ENCODE measurements at regions not wholly inside any gene's neighbourhood (a gene's known extent, or its start where the extent isn't known, plus 50 kb on each side); places are given as distances from the start of the nearest gene placed in this dataset.

- Histone ChIP-seq H3K27me3 (ENCODE audit: insufficient read depth, poor library complexity, severe bottlenecking) (no peaks in the 10 kb centered on the region), H3K4me3 (ENCODE audit: severe bottlenecking) (no peak overlapping the region), H3K9me3 (ENCODE audit: severe bottlenecking) (no peaks in the 10 kb centered on the region), H3K27ac (ENCODE audit: poor library complexity, severe bottlenecking) (peak overlapping the region; percentile 35), H3K4me1 (ENCODE audit: insufficient read depth, poor library complexity, severe bottlenecking) (peaks cover 14% of the 10 kb centered on the region), H3K36me3 (ENCODE audit: low read depth) (no peaks in the 10 kb centered on the region)
- ATAC-seq (ENCODE audit: low read depth) (no peak), DNase-seq (ENCODE audit: low spot score) (no peak)
- TF ChIP-seq CTCF (IDR thresholded peaks at IDR 0.05; ENCODE audit: poor library complexity, severe bottlenecking), result no peak
These were observed 1391.1 kb downstream of the SUCLG1 start for GRCh38 chr2:83067947-83068346.

- no peak for DNase-seq (ENCODE audit: low spot score)
- H3K4me1 ChIP-seq (ENCODE audit: insufficient read depth, poor library complexity, severe bottlenecking), result peaks cover 6% of the 10 kb centered on the region
- H3K27ac ChIP-seq (ENCODE audit: poor library complexity, severe bottlenecking), result no peak overlapping the region
- no peak overlapping the region for H3K4me3 ChIP-seq (ENCODE audit: severe bottlenecking)
- TF ChIP-seq CTCF (IDR thresholded peaks at IDR 0.05; ENCODE audit: poor library complexity, severe bottlenecking), result no peak
- no peaks in the 10 kb centered on the region for H3K9me3 ChIP-seq (ENCODE audit: severe bottlenecking)
- H3K27me3 ChIP-seq (ENCODE audit: insufficient read depth, poor library complexity, severe bottlenecking), result no peaks in the 10 kb centered on the region
- ATAC-seq (ENCODE audit: low read depth), result no peak
- H3K36me3 ChIP-seq (ENCODE audit: low read depth), result no peaks in the 10 kb centered on the region
These were observed 1395.1 kb downstream of the SUCLG1 start for GRCh38 chr2:83063933-83064332.

GRCh38 chr2:83063511-83063910, 1395.6 kb downstream of the SUCLG1 start:
- no peaks in the 10 kb centered on the region for H3K9me3 ChIP-seq (ENCODE audit: severe bottlenecking)
- H3K4me3 ChIP-seq (ENCODE audit: severe bottlenecking), result no peak overlapping the region
- peaks cover 1% of the 10 kb centered on the region for H3K4me1 ChIP-seq (ENCODE audit: insufficient read depth, poor library complexity, severe bottlenecking)
- no peaks in the 10 kb centered on the region for H3K27me3 ChIP-seq (ENCODE audit: insufficient read depth, poor library complexity, severe bottlenecking)
- DNase-seq (ENCODE audit: low spot score) (no peak), ATAC-seq (ENCODE audit: low read depth) (no peak)
- no peak overlapping the region for H3K27ac ChIP-seq (ENCODE audit: poor library complexity, severe bottlenecking)
- H3K36me3 ChIP-seq (ENCODE audit: low read depth), result no peaks in the 10 kb centered on the region
- no peak for TF ChIP-seq CTCF (IDR thresholded peaks at IDR 0.05; ENCODE audit: poor library complexity, severe bottlenecking)

- H3K4me3 ChIP-seq (ENCODE audit: severe bottlenecking), result no peak overlapping the region
- no peak for TF ChIP-seq CTCF (IDR thresholded peaks at IDR 0.05; ENCODE audit: poor library complexity, severe bottlenecking)
- no peak for DNase-seq (ENCODE audit: low spot score)
- H3K36me3 ChIP-seq (ENCODE audit: low read depth), result no peaks in the 10 kb centered on the region
- ATAC-seq (ENCODE audit: low read depth), result no peak
- no peaks in the 10 kb centered on the region for H3K9me3 ChIP-seq (ENCODE audit: severe bottlenecking)
- no peak overlapping the region for H3K27ac ChIP-seq (ENCODE audit: poor library complexity, severe bottlenecking)
- H3K4me1 ChIP-seq (ENCODE audit: insufficient read depth, poor library complexity, severe bottlenecking), result peaks cover 20% of the 10 kb centered on the region
- no peaks in the 10 kb centered on the region for H3K27me3 ChIP-seq (ENCODE audit: insufficient read depth, poor library complexity, severe bottlenecking)
These were observed 1400.4 kb downstream of the SUCLG1 start for GRCh38 chr2:83058683-83059082.

- peaks cover 20% of the 10 kb centered on the region for H3K4me1 ChIP-seq (ENCODE audit: insufficient read depth, poor library complexity, severe bottlenecking)
- no peak overlapping the region for H3K4me3 ChIP-seq (ENCODE audit: severe bottlenecking)
- ATAC-seq (ENCODE audit: low read depth) (peak; percentile 100), DNase-seq (ENCODE audit: low spot score) (no peak)
- no peaks in the 10 kb centered on the region for H3K36me3 ChIP-seq (ENCODE audit: low read depth)
- H3K9me3 ChIP-seq (ENCODE audit: severe bottlenecking), result no peaks in the 10 kb centered on the region
- peak overlapping the region; percentile 87 for H3K27ac ChIP-seq (ENCODE audit: poor library complexity, severe bottlenecking)
- no peaks in the 10 kb centered on the region for H3K27me3 ChIP-seq (ENCODE audit: insufficient read depth, poor library complexity, severe bottlenecking)
- TF ChIP-seq CTCF (IDR thresholded peaks at IDR 0.05; ENCODE audit: poor library complexity, severe bottlenecking), result no peak
These were observed 1403.6 kb downstream of the SUCLG1 start for GRCh38 chr2:83055376-83056010.

Data from RWPE2 (cell line).